ENCODE measurements at regions not wholly inside any gene's neighbourhood (a gene's known extent, or its start where the extent isn't known, plus 50 kb on each side); places are given as distances from the start of the nearest gene placed in this dataset.

DNA sequence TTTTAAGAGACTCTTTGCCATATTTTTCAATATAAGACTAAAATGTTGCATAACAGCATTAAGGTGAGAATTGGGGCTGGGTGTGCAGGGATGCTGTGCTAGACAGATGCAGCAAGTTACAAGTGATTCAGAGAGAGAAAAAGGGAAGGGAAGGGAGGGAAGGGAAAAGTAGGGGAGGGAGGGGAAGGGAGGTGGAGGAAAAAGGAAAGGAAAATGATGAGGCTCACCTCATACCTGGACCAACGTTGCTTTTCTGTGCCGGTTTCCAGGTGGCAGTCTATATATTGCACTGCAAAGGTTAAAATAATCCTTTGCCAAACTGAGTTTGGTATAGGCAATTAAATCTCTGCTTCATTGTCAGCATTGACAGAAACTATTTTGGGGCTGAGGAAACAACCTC lies 155.4 kb upstream of the LAMA2 start:
- no peak for TF ChIP-seq POLR2A (IDR thresholded peaks at IDR 0.05)
- TF ChIP-seq, protein P1, sequence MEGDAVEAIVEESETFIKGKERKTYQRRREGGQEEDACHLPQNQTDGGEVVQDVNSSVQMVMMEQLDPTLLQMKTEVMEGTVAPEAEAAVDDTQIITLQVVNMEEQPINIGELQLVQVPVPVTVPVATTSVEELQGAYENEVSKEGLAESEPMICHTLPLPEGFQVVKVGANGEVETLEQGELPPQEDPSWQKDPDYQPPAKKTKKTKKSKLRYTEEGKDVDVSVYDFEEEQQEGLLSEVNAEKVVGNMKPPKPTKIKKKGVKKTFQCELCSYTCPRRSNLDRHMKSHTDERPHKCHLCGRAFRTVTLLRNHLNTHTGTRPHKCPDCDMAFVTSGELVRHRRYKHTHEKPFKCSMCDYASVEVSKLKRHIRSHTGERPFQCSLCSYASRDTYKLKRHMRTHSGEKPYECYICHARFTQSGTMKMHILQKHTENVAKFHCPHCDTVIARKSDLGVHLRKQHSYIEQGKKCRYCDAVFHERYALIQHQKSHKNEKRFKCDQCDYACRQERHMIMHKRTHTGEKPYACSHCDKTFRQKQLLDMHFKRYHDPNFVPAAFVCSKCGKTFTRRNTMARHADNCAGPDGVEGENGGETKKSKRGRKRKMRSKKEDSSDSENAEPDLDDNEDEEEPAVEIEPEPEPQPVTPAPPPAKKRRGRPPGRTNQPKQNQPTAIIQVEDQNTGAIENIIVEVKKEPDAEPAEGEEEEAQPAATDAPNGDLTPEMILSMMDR (IDR thresholded peaks at IDR 0.05), result no peak
